Lower lobe of right lung (tissue), 2 donors: ENCODE measurements at regions not wholly inside any gene's neighbourhood (a gene's known extent, or its start where the extent isn't known, plus 50 kb on each side); places are given as distances from the start of the nearest gene placed in this dataset.
A peak's percentile ranks its signal among the peaks of the same experiment; 100 is the strongest.

Experiments used
- ATAC-seq, 2 donors: fragments of 200-7000 bp; cut with Tn5 transposase; one replicate each; pipeline ENCODE4 v1.9.1; 2020 to 2022; ENCODE audit warnings: mild to moderate bottlenecking in 2 of 2, moderate library complexity in 2 of 2
- DNase-seq: peaks from one replicate; pipeline ENCODE4 v3.0.0-alpha.2; 2020
- H3K27ac ChIP-seq: fragments of 200-600 bp; one replicate; pipeline ENCODE4 v1.8.0; 2022
- H3K27me3 ChIP-seq: fragments of 200-600 bp; one replicate; pipeline ENCODE4 v1.8.0; 2022; ENCODE audit warnings: low read depth
- H3K36me3 ChIP-seq: fragments of 200-600 bp; one replicate; pipeline ENCODE4 v1.8.0; 2022; ENCODE audit warnings: mild to moderate bottlenecking
- H3K4me1 ChIP-seq: fragments of 200-600 bp; one replicate; pipeline ENCODE4 v1.8.0; 2022
- H3K4me3 ChIP-seq: fragments of 200-600 bp; one replicate; pipeline ENCODE4 v1.8.0; 2022; ENCODE audit warnings: mild to moderate bottlenecking
- H3K9me3 ChIP-seq: fragments of 200-600 bp; one replicate; pipeline ENCODE4 v1.8.0; 2022
- CTCF ChIP-seq: fragments of 200-600 bp; IDR thresholded peaks from one replicate; pipeline ENCODE4 v1.8.0; 2022; ENCODE audit warnings: antibody characterized with exemption, mild to moderate bottlenecking
- intact Hi-C: fragments of 100-400 bp; cut with DNase I; formaldehyde crosslinking; loops from one replicate; pipeline ENCODE4 v1.11.0; 2022
- donor health status: DM: no; HTN: yes; CAD: no; lungs with severe emphysema.

- TF ChIP-seq CTCF: no peak
- Histone ChIP-seq H3K4me3 (no peak overlapping the region), H3K27ac (no peak overlapping the region), H3K4me1 (no peaks in the 10 kb centered on the region), H3K36me3 (no peaks in the 10 kb centered on the region), H3K27me3 (no peaks in the 10 kb centered on the region), H3K9me3 (peaks cover 5% of the 10 kb centered on the region)
- ATAC-seq: no peak
- intact Hi-C loops: no loop called here
- no peak for DNase-seq
Observed at GRCh38 chr5:118678746-118679145, 309.6 kb downstream of the DTWD2 start.

GRCh38 chr5:118675247-118675646 lies 313.1 kb downstream of the DTWD2 start:
- peaks cover 5% of the 10 kb centered on the region for H3K9me3 ChIP-seq
- intact Hi-C loops: no loop called here
- no peak for DNase-seq

GRCh38 chr5:118657576-118657975 lies 330.8 kb downstream of the DTWD2 start:
- no peaks in the 10 kb centered on the region for H3K27me3 ChIP-seq
- no peaks in the 10 kb centered on the region for H3K36me3 ChIP-seq
- H3K9me3 ChIP-seq: peaks cover 10% of the 10 kb centered on the region
- intact Hi-C loops: no loop called here
- DNase-seq: no peak
- H3K4me3 ChIP-seq: no peak overlapping the region
- ATAC-seq: no peak
- no peak overlapping the region for H3K27ac ChIP-seq
- H3K4me1 ChIP-seq: peaks cover 12% of the 10 kb centered on the region
- no peak for TF ChIP-seq CTCF

More at GRCh38 chr5:118675247-118675646, 313.1 kb downstream of the DTWD2 start:
- no peak overlapping the region for H3K27ac ChIP-seq
- no peaks in the 10 kb centered on the region for H3K27me3 ChIP-seq
- no peak for TF ChIP-seq CTCF
- no peak for ATAC-seq
- H3K4me3 ChIP-seq: no peak overlapping the region
- no peaks in the 10 kb centered on the region for H3K4me1 ChIP-seq
- H3K36me3 ChIP-seq: no peaks in the 10 kb centered on the region

- ATAC-seq (no peak), DNase-seq (no peak)
- TF ChIP-seq CTCF: no peak
- Histone ChIP-seq H3K36me3 (no peaks in the 10 kb centered on the region), H3K27ac (no peak overlapping the region), H3K4me1 (peaks cover 13% of the 10 kb centered on the region), H3K27me3 (no peaks in the 10 kb centered on the region), H3K9me3 (peaks cover 10% of the 10 kb centered on the region), H3K4me3 (no peak overlapping the region)
- intact Hi-C loops: no loop called here
Observed at GRCh38 chr5:118653872-118654271, 334.5 kb downstream of the DTWD2 start.

GRCh38 chr5:118653183-118653582 lies 335.2 kb downstream of the DTWD2 start:
- peak; percentile 62 to 89 for ATAC-seq
- no peaks in the 10 kb centered on the region for H3K27me3 ChIP-seq
- intact Hi-C loops: no loop called here
- H3K4me3 ChIP-seq: no peak overlapping the region
- peaks cover 13% of the 10 kb centered on the region for H3K4me1 ChIP-seq
- peaks cover 10% of the 10 kb centered on the region for H3K9me3 ChIP-seq
- DNase-seq: no peak
- TF ChIP-seq CTCF: no peak
- no peaks in the 10 kb centered on the region for H3K36me3 ChIP-seq
- no peak overlapping the region for H3K27ac ChIP-seq

- ATAC-seq (no peak), DNase-seq (no peak)
- no peak overlapping the region for H3K27ac ChIP-seq
- TF ChIP-seq CTCF: no peak
- intact Hi-C loops: no loop called here
- no peaks in the 10 kb centered on the region for H3K36me3 ChIP-seq
- no peaks in the 10 kb centered on the region for H3K27me3 ChIP-seq
- peaks cover 13% of the 10 kb centered on the region for H3K4me1 ChIP-seq
- no peaks in the 10 kb centered on the region for H3K9me3 ChIP-seq
- no peak overlapping the region for H3K4me3 ChIP-seq
Observed at GRCh38 chr5:118651002-118651401, 337.3 kb downstream of the DTWD2 start.
